Stimulated activated effector memory CD8-positive, alpha-beta T cell treated with anti-CD3 and anti-CD28 coated beads, Interleukin-12 subunit alpha, Interleukin-12 subunit beta, amount 100 ng/mL, for 72 hours (primary cell): ENCODE measurements at regions not wholly inside any gene's neighbourhood (a gene's known extent, or its start where the extent isn't known, plus 50 kb on each side); places are given as distances from the start of the nearest gene placed in this dataset.

Experiments used
- ATAC-seq: fragments of 150-1000 bp; cut with Tn5 transposase; 2 replicates; pipeline ENCODE4 v1.10.0; 2021
- DNase-seq, 2 donors: peaks; one replicate each; pipeline ENCODE4 v3.0.0; 2021 to 2022; ENCODE audit warnings: low spot score in 2 of 2
- H3K27ac Mint-ChIP-seq: one replicate; pipeline ENCODE4 v1.8.0; 2022; ENCODE audit warnings: mild to moderate bottlenecking, mixed read lengths
- H3K36me3 Mint-ChIP-seq: one replicate; pipeline ENCODE4 v1.8.0; 2022; ENCODE audit warnings: mild to moderate bottlenecking, mixed read lengths
- H3K4me1 Mint-ChIP-seq: one replicate; pipeline ENCODE4 v1.8.0; 2022; ENCODE audit warnings: mixed read lengths
- H3K4me3 Mint-ChIP-seq: one replicate; pipeline ENCODE4 v1.8.0; 2022; ENCODE audit warnings: mild to moderate bottlenecking, mixed read lengths
- H3K9me3 Mint-ChIP-seq: one replicate; pipeline ENCODE4 v1.8.0; 2022; ENCODE audit warnings: mixed read lengths

DNA sequence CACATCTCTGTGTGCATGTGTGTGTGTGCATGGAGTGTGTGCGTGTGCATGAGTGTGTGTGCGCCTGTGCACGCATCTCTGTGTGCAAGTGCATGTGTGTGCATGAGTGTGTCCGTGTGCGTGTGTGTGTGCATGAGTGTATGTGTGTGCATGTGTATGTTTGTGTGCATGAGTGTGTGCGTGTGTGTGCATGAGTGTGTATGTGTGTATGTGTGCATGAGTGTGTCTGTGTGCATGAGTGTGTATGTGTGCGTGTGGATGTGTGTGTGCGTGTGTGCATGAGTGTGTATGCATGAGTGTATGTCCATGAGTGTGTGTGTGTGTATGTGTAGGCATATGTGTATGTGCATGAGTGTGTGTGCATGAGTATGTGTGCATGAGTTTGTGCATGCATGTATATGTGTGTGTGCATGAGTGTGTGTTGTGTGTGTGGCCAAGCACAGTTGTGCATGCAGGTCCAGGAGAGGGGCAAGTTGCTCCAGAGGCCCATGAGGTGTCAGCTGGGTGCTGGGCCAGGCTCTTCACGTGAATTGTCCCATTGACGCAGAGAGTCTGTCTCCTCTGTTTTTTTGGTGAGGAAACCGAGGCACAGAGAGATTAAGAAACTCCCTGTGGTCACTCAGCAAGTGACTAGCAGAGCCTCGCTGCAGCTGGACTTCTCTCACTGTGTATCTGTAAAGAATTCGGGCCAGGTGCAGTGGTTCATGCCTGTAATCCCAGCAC, 75.5 kb downstream of the ASB1 start:
- peak overlapping the region; percentile 43 for H3K27ac Mint-ChIP-seq
- no peaks in the 10 kb centered on the region for H3K9me3 Mint-ChIP-seq
- no peaks in the 10 kb centered on the region for H3K36me3 Mint-ChIP-seq
- ATAC-seq (no peak), DNase-seq (no peak)
- no peak overlapping the region for H3K4me3 Mint-ChIP-seq
- H3K4me1 Mint-ChIP-seq = peaks cover 14% of the 10 kb centered on the region

DNA sequence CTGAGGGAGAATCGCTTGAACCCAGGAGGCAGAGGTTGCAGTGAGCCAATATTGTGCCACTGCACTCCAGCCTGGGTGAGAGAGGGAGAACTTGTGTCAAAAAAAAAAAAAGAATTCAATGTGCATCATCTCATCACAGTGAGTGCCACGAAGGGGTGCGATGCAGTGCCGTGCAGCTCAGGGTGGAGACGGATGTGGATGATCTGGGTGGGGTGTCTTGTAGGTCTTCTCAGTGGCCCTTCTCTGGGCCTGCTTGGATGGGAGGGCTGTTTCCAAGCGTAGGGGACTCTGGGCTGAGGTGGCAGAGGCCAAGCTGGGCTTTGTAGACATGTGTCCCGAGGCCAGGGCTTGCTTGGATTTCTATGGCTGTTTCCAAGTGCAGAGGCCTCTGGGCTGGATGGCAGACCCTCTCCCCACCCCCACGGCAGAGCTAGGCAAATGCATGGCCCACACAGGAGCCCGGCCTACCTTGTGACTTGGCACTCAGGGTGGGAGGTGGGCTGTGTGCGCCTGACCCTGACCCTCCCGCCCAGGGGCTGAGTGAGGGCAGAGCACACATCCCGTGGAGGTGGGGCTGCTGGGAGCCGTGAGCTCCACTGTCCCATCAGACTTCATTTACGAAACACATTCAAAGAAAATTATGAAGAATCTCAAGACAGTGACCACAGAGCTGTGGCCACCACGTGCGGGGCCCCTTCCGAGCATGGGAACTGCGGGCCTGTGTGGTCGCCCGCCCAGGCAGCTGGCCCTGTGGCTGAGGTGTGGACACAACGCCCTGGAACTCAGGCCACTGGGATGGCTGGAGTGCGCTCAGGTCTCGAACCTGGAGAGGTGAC, 76.4 kb downstream of the ASB1 start:
- H3K36me3 Mint-ChIP-seq = no peaks in the 10 kb centered on the region

DNA sequence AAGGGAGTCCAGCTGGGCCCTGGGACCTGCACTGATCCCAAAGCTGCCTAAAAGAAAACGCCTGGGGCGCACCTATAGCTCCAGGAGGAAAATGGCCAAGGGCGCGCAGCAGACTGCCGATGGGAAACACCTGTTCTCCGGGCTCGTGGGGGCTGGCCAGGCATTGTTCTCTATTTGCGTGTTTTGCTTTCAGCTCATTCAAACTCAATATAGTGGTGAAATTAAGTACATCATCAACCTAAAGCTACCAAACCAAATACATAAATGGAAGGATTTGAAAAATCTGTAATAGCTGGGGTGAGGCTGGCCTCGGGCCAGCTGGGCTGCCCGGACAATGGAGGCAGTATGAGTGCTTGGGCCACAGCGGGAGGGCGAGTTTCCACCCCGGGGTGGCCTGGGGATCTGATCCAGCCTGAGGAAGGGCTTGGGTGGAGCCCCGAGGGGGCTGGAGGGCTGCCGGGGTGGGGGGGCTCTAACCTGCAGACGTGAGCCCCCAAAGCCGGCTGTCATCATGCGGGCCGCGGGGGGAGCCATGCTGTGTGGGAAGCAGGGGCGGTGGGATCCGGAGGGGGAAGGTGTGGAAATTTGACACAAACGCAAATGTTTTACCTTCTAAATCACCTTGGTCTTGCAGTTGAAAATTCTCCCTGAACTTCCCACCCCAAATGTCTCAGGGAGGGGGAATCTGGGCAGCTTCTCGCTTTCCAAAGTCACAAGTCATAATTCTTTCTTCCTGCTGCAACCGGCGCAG, 77.6 kb downstream of the ASB1 start:
- Mint-ChIP-seq H3K27ac (no peak overlapping the region), H3K36me3 (no peaks in the 10 kb centered on the region), H3K4me1 (peaks cover 14% of the 10 kb centered on the region), H3K4me3 (no peak overlapping the region), H3K9me3 (no peaks in the 10 kb centered on the region)
- DNase-seq (no peak), ATAC-seq (no peak)

More for the DNA sequence above, 76.4 kb downstream of the ASB1 start:
- H3K4me3 Mint-ChIP-seq = no peak overlapping the region
- H3K9me3 Mint-ChIP-seq = no peaks in the 10 kb centered on the region
- DNase-seq (no peak), ATAC-seq (no peak)
- peak overlapping the region; percentile 43 for H3K27ac Mint-ChIP-seq
- H3K4me1 Mint-ChIP-seq = peaks cover 14% of the 10 kb centered on the region

DNA sequence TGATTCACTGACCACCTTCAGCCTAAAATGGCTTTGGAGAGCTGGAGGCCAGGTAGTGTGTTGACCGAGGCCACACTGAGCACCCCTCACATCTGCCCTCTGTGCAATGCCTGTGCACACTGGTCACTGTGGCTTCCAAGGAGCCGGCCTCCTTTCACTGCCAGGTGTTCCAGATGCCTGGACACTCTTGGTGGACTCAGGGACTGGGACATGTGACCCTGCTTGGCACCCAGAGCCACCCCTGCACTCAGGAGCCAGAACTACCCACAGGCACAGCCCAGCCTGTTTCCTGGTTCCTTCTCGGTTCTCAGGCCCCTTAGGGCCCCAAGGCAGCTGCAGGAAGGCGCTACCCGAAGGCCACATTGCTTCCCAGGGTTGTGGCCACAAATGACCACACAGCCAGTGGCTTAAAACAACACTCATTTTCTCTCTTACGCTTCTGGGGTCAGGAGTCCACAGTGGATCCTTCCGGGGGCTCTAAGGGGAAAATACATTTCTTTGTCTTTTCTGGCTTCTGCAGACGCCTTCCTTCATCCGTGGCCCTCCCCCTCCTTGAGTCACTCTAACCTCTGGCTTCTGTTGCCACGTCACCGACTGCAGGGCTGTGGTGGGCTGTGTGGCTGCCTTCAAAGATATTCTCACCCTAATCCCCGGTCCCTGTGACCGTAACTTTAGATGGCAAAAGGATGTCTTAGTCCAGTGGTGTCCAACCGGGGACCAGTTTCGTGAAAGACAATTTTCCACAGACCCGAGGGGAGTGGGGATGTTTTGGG, 78.6 kb downstream of the ASB1 start:
- ATAC-seq = peak; percentile 83
- peaks cover 14% of the 10 kb centered on the region for H3K4me1 Mint-ChIP-seq
- H3K4me3 Mint-ChIP-seq = peak overlapping the region; percentile 24
- H3K9me3 Mint-ChIP-seq = no peaks in the 10 kb centered on the region
- H3K36me3 Mint-ChIP-seq = no peaks in the 10 kb centered on the region
- peak overlapping the region; percentile 65 for H3K27ac Mint-ChIP-seq
- no peak for DNase-seq

DNA sequence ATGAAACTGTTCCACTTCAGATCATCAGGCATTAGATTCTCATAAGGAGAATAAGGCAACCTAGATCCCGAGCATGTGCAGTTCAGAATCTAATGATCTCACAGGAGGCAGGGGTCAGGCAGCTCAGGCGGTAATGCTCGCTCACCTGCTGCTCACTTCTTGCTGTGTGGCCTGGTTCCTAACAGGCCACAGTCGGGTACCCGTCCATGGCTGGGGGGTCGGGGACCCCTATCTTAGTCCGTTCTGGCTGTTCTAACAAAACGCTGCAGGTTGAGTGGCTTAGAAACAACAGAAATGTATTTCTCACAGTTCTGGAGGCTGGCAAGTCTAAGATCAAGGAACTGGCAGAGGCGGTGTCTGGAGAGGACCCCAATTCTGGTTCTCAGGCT, 79.2 kb downstream of the ASB1 start:
- Mint-ChIP-seq H3K9me3 (no peaks in the 10 kb centered on the region), H3K4me3 (peak overlapping the region; percentile 24), H3K4me1 (peaks cover 14% of the 10 kb centered on the region), H3K36me3 (no peaks in the 10 kb centered on the region), H3K27ac (peak overlapping the region; percentile 65)
- ATAC-seq (no peak), DNase-seq (no peak)

DNA sequence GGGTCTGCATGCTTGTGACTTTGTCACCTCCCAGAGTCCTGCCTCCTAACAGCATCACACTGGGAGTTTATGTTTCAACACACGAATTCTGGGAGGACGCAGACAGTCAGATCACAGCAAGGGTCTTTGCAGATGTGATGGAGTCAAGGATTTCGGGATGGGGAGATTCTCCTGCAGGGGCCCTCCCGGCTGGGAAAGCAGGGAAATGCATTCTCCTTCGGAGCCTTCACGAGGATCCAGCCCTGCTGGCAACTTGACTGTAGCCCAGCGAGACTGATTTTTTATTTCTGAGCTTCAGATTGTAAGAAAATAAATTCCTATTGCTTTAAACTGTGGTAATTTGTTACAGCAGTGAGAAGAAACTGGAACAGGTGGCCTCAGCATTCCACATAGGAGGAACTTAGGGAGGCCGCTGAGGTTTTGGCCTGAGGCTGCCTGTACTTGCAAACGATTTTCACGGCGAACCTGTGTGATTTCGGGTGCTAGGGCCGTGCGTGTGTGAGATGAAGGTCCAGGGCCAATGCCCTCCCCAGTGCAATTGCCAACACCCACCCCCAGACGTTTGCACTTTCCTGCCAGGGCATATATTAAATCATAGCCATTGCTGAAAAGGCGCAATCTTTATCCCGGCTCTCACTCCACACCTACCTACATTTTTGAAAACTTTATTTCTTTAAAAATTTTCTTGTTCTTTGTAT, 79.8 kb downstream of the ASB1 start:
- H3K36me3 Mint-ChIP-seq = no peaks in the 10 kb centered on the region
- H3K4me3 Mint-ChIP-seq = no peak overlapping the region
- H3K9me3 Mint-ChIP-seq = no peaks in the 10 kb centered on the region
- no peak for DNase-seq
- H3K27ac Mint-ChIP-seq = no peak overlapping the region
- ATAC-seq = no peak
- H3K4me1 Mint-ChIP-seq = peaks cover 14% of the 10 kb centered on the region

DNA sequence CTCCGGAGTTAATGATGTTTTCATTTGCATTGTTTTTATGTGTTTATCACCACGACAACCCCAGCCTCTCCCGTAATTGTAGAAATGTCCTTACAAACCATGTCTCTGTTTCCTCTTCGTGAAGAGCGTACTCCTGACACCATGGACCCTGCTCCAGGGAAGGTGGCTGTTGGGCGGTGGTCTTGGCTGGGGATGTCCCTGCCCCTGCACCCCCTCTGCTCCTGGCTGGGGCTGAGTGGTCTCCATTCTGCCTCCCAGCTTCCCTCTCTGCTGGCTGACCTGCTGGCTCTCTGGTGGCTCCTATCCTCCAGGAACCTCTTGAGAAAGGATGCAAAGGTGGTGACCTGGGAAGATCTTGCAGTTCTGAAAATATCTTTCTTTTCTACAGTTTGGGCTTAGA, 81.1 kb downstream of the ASB1 start:
- Mint-ChIP-seq H3K4me1 (peaks cover 10% of the 10 kb centered on the region), H3K9me3 (no peaks in the 10 kb centered on the region), H3K27ac (no peak overlapping the region), H3K36me3 (no peaks in the 10 kb centered on the region), H3K4me3 (no peak overlapping the region)
- ATAC-seq (no peak), DNase-seq (no peak)

DNA sequence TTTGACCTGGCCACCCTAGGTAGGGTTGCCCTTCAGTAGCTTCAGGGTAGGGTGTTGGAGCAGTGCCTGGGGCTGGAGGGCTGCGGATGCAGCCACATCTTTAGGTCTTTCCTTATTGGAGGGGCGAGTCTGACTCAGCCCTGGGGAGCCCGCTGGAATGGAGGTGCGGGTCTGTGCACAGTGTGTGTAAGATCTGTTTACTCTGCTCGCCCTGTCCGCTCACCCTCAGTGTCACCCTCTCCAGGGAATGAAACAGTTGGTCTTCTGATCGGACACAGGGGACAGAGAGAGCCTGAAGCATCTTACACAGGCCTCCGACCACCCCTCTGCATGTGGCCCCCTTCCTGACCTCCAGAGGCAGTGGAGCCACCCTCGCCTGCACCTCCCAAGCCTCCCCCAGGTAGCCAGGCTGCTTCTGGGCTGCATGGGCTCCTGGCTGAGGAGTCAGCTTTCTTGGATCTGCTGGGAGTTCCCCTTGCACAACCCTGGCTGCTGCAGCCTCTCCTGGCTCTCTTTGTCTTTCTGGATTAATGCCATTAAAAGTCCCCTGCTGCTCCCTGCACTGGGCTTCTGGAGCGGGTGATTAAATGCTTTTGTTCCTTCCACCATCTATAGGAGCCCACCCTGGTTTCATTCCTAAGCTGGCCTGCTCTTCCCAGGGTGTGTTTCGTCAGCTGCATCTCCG, 82.6 kb downstream of the ASB1 start:
- DNase-seq (no peak), ATAC-seq (no peak)
- no peak overlapping the region for H3K27ac Mint-ChIP-seq
- peaks cover 10% of the 10 kb centered on the region for H3K4me1 Mint-ChIP-seq
- H3K4me3 Mint-ChIP-seq = no peak overlapping the region
- H3K36me3 Mint-ChIP-seq = no peaks in the 10 kb centered on the region
- H3K9me3 Mint-ChIP-seq = no peaks in the 10 kb centered on the region

DNA sequence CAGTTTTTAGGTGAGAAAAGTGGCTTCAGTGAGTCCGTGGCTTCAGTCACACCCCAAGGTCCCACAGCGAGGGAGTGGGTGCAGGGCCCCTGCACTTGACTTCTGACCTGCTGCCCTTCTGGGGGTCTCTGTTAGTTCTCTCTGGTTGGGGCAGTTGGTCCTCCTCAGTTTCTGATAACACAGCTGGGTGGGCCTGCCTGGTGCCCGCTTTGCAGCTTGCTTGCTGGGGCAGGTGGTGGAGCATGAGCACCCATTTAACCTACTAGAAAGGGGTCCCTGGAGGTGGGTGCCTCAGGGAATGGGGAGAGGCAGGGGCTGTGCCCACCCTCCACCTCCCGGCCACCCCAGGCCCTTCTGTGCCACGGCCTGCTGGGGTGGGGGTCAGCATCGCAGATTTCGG, 83.2 kb downstream of the ASB1 start:
- Mint-ChIP-seq H3K36me3 (no peaks in the 10 kb centered on the region), H3K9me3 (no peaks in the 10 kb centered on the region), H3K4me3 (no peak overlapping the region), H3K27ac (no peak overlapping the region), H3K4me1 (peaks cover 10% of the 10 kb centered on the region)
- DNase-seq = no peak
- ATAC-seq = no peak

DNA sequence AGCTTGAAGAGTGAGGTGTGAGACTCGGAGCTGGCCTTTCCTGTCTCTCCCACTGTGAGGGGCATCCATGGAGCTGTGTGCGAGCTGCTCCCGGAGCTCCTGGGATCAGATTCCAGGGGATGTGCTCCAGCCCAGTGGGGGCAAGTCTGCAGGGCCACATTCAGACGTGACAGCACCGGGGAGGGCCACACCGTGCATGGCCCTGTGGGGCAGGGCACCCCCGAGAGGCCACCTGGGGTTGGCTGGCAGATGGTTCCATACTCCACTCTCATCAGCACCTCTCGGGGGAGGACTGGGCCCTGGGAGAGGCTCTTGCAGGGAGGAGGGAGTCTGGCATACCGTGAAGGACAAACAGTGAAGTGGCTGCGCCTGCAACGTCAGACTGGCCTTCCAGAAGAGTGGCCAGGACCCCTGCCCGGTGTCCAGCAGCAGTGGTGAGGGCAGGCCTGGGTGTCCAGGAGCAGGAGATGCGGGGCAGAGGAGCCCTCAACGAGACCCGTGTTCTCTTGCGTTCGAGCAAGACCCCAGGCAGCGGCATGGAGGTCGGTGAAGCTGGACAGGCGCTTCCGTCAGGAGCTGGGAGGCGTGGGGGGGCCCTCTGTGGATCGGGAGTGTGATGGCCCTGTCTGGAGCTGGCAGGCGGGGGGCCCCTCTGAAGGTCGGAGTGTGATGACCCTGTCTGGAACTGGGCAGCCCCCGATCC, 84.3 kb downstream of the ASB1 start:
- no peak for DNase-seq

DNA sequence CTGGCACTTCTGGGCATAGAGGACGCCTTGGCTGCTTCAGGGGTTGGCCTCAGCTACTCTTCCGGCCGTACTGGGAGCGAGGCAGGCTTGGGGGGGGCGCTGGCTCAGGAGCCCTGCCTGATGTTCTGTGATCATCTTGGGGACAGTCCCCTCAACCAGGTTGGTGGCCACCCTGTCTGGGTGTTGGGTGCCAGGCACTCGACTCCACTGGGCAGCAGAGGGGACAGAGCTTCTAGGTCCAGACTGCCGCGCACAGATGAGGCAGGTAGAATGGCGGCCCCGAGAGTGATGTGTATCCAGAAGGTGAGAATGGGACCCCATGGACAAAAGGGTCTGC, 84.9 kb downstream of the ASB1 start:
- Mint-ChIP-seq H3K4me3 (no peak overlapping the region), H3K27ac (no peak overlapping the region), H3K36me3 (no peaks in the 10 kb centered on the region), H3K4me1 (no peaks in the 10 kb centered on the region), H3K9me3 (peaks cover 6% of the 10 kb centered on the region)
- DNase-seq = no peak
- ATAC-seq = no peak

More for the DNA sequence above, 84.3 kb downstream of the ASB1 start:
- ATAC-seq = peak; percentile 21
- Mint-ChIP-seq H3K9me3 (peaks cover 2% of the 10 kb centered on the region), H3K4me3 (no peak overlapping the region), H3K27ac (no peak overlapping the region), H3K36me3 (no peaks in the 10 kb centered on the region), H3K4me1 (peaks cover under 1% of the 10 kb centered on the region)

DNA sequence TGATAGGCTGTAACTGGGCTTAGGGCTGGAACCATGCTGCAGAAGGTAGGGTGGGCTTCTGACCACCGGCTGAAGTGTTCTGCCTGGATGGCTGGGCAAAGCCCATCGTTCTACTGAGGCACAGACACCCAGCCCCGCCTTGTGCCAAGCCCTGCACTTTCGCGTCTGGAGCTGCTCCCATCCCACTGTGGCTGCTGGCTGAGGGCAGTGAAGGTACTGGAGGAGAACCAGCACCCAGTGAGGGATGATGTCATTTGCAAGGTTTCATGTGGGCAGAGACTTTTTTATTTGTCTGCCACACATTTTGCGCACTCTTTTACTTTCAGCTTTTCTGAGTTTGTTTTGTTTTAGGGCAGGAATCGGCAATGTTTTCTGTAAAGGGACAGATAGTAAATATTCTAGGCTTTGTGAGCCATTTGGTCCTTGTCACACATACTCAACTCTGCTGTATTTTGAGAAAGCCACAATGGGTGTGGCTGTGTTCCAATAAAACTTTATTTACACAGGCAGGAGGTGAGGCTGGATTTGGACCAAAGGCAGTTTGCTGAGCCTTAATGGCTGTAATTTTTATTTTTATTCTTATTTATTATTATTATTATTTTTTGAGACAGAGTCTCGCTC, 85.6 kb downstream of the ASB1 start:
- no peak overlapping the region for H3K27ac Mint-ChIP-seq
- ATAC-seq = no peak
- H3K4me3 Mint-ChIP-seq = no peak overlapping the region

DNA sequence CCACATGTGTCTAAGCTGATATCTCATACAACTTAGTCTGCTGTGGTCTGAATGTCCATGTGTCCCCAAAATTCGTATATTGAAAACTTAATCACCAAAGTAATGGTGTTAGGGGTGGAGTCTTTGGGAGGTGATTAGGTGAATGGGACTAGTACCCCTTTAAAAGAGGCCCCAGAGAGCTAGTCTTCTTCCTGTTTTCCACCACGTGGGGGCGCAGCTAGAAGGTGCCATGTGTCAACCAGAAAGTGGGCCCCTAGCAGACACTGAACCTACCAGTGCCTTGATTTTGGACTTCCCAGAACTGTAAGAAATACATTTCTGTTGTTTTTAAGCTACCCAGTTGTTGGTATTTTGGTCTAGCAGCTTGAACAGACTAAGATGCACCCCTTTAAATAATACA, 86.6 kb downstream of the ASB1 start:
- Mint-ChIP-seq H3K27ac (no peak overlapping the region), H3K4me3 (no peak overlapping the region), H3K4me1 (no peaks in the 10 kb centered on the region), H3K9me3 (peaks cover 8% of the 10 kb centered on the region), H3K36me3 (no peaks in the 10 kb centered on the region)
- peak; percentile 49 for ATAC-seq
- peak; percentile 17 to 55 for DNase-seq

More for the DNA sequence above, 85.6 kb downstream of the ASB1 start:
- Mint-ChIP-seq H3K9me3 (peaks cover 8% of the 10 kb centered on the region), H3K4me1 (no peaks in the 10 kb centered on the region), H3K36me3 (no peaks in the 10 kb centered on the region)
- no peak for DNase-seq
